RWPE2 (cell line): ENCODE measurements at regions not wholly inside any gene's neighbourhood (a gene's known extent, or its start where the extent isn't known, plus 50 kb on each side); places are given as distances from the start of the nearest gene placed in this dataset.

Source experiments
- ATAC-seq: fragments of 200-7000 bp; cut with Tn5 transposase; 3 replicates; pipeline ENCODE4 v1.9.1; 2021; ENCODE audit warnings: low read depth
- DNase-seq: peaks from one replicate; pipeline ENCODE4 v3.0.0-alpha.2; 2020; ENCODE audit warnings: low spot score
- H3K27ac ChIP-seq: fragments of 450-650 bp; 2 replicates; pipeline ENCODE4 v1.5.1; 2017; ENCODE audit warnings: mild to moderate bottlenecking; ENCODE audit not compliant: poor library complexity, severe bottlenecking
- H3K27me3 ChIP-seq: fragments of 250-450 bp; sonication (Bioruptor Pico); 2 replicates; pipeline ENCODE4 v1.5.1; 2021; ENCODE audit warnings: mild to moderate bottlenecking, moderate library complexity; ENCODE audit not compliant: insufficient read depth, poor library complexity, severe bottlenecking
- H3K36me3 ChIP-seq: fragments of 250-450 bp; sonication (Bioruptor Pico); 2 replicates; pipeline ENCODE4 v1.5.1; 2020; ENCODE audit warnings: low read depth, mild to moderate bottlenecking, moderate library complexity
- H3K4me1 ChIP-seq: fragments of 250-450 bp; sonication (Bioruptor Pico); 2 replicates; pipeline ENCODE4 v1.5.1; 2021; ENCODE audit warnings: mild to moderate bottlenecking, moderate library complexity; ENCODE audit not compliant: insufficient read depth, poor library complexity, severe bottlenecking
- H3K4me3 ChIP-seq: fragments of 250-450 bp; sonication (Bioruptor Pico); 2 replicates; pipeline ENCODE4 v1.5.1; 2021; ENCODE audit warnings: mild to moderate bottlenecking, moderate library complexity; ENCODE audit not compliant: severe bottlenecking
- H3K9me3 ChIP-seq: fragments of 250-450 bp; sonication (Bioruptor Pico); 2 replicates; pipeline ENCODE4 v1.5.1; 2021; ENCODE audit warnings: mild to moderate bottlenecking, moderate library complexity; ENCODE audit not compliant: severe bottlenecking
- CTCF ChIP-seq: fragments of 450-650 bp; IDR thresholded peaks from one replicate; pipeline ENCODE4 v1.5.1; 2017; ENCODE audit warnings: mild to moderate bottlenecking, moderate library complexity; ENCODE audit not compliant: poor library complexity, severe bottlenecking

DNA sequence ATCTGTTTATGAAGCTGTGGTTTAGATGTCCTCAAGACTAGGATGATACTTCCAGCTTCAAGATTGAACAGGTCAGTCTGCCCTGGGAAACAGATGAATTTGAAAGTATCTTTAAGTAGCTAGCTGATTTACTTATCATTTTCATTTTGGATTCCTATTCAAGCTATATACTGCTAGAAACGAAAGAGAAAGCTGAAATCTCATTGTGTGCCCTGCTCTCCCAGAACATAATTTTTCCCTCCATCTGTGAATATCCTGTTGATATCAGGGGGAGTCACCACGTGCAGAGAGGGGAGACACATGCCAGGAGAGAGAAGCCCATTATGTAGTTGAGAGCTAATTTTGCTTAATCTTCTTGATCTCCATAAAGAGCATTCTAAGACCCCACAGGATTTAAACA is 439.1 kb downstream of the NR2F1-AS1 start:
- TF ChIP-seq CTCF, result no peak
- Histone ChIP-seq H3K36me3 (no peaks in the 10 kb centered on the region), H3K27ac (no peak overlapping the region), H3K4me1 (no peaks in the 10 kb centered on the region), H3K27me3 (no peaks in the 10 kb centered on the region), H3K9me3 (no peaks in the 10 kb centered on the region), H3K4me3 (no peak overlapping the region)
- ATAC-seq (no peak), DNase-seq (no peak)

DNA sequence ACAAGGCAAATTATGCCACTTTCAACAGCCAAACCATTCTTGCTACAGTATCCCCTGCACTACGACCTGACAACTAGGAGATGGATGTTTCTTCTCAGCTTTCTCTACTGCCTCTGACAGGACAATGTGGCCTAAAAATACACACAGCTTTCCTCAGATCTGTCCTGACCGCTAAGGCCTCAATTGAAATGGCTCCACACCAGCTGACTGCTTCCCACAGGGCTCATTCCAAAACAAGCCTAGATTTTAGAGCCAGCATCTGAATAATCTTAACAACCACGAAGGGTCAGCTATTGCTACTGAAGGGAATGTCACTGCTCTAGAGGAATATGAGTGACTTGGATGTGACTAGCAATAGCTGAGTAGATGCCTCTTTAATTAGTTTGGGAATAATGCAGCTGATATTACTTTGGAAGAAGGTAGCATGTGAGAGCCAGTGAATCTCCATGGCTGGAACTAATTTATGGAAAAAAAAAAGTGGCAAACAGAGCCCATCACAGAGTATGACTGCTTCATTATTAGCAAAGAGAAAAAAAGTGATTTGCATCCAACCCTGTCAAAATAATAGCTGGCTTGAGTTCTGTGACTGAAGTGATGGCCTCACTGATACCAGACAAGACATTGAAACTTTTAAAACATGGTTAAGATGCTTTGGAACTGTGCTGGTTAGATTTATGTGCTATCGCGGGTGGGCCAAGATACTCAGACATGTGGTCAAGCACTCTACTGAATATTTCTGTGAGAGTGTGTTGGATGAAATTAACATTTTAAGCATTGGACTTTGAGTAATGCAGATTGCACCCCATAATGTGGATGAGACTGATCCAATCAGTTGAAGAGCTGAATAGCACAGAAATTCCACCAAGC is 450.2 kb downstream of the NR2F1-AS1 start:
- no peak for TF ChIP-seq CTCF
- H3K4me3 ChIP-seq, result no peak overlapping the region
- DNase-seq (no peak), ATAC-seq (no peak)
- no peaks in the 10 kb centered on the region for H3K27me3 ChIP-seq
- no peaks in the 10 kb centered on the region for H3K36me3 ChIP-seq
- H3K4me1 ChIP-seq, result no peaks in the 10 kb centered on the region
- H3K9me3 ChIP-seq, result no peaks in the 10 kb centered on the region
- H3K27ac ChIP-seq, result no peak overlapping the region

GRCh38 chr5:93126634-93127033 is 454.4 kb downstream of the NR2F1-AS1 start:
- no peaks in the 10 kb centered on the region for H3K27me3 ChIP-seq
- H3K4me1 ChIP-seq, result no peaks in the 10 kb centered on the region
- no peak for TF ChIP-seq CTCF
- no peak overlapping the region for H3K4me3 ChIP-seq
- no peak for DNase-seq
- no peak overlapping the region for H3K27ac ChIP-seq
- H3K36me3 ChIP-seq, result no peaks in the 10 kb centered on the region
- no peak for ATAC-seq
- no peaks in the 10 kb centered on the region for H3K9me3 ChIP-seq

DNA sequence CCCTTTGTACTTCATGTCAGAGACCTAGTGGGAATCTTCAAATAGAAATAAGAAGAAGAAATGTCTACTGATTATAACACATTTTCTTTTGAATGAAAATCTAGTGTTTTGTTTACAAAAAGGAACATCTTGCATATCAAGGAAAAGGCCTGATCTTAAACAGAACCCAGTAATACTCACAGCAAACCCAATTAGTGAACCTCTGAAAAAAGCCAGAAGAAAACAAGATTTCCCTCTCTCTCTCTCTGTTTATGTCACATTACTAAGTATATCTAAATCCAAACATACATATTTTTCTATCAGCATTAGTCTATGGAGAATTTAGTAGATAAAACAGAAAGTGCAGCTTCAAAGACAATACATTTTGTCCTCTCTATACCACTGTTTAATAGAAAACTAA is 457.9 kb downstream of the NR2F1-AS1 start:
- Histone ChIP-seq H3K4me3 (no peak overlapping the region), H3K27me3 (no peaks in the 10 kb centered on the region), H3K27ac (no peak overlapping the region), H3K4me1 (peaks cover 2% of the 10 kb centered on the region), H3K9me3 (no peaks in the 10 kb centered on the region), H3K36me3 (no peaks in the 10 kb centered on the region)
- DNase-seq, result no peak
- TF ChIP-seq CTCF, result no peak
- ATAC-seq, result no peak

GRCh38 chr5:93122446-93122845 is 458.6 kb downstream of the NR2F1-AS1 start:
- Histone ChIP-seq H3K36me3 (no peaks in the 10 kb centered on the region), H3K4me1 (peaks cover 8% of the 10 kb centered on the region), H3K27me3 (no peaks in the 10 kb centered on the region), H3K27ac (no peak overlapping the region), H3K4me3 (no peak overlapping the region), H3K9me3 (no peaks in the 10 kb centered on the region)
- ATAC-seq, result no peak
- no peak for TF ChIP-seq CTCF
- no peak for DNase-seq
